ENCODE measurements at regions not wholly inside any gene's neighbourhood (a gene's known extent, or its start where the extent isn't known, plus 50 kb on each side); places are given as distances from the start of the nearest gene placed in this dataset.

DNA sequence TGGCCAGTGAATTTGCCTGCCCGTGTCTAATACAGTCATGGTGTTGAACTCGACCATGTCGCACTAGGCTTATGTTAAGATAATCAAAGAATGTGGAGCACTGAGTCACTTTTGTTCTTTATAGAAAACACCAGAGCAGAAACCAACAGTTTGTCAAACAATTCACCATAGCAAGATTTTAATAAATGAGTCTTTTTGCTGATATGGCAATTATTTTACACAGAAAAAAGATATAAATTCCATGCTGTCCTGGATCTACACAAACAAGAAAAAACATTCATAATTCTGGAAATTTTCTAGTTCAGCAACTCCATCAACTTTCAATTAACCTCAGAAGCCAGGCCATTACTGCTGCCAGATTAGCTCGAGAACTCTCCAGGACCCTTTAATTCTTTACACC, 208.9 kb downstream of the ZNF608 start:
- ATAC-seq (no peak), DNase-seq (no peak)
- Histone ChIP-seq H3K27ac (no peak overlapping the region), H3K27me3 (no peaks in the 10 kb centered on the region), H3K4me1 (no peaks in the 10 kb centered on the region), H3K4me3 (no peak overlapping the region), H3K36me3 (no peaks in the 10 kb centered on the region), H3K9me3 (no peaks in the 10 kb centered on the region)
- no peak for TF ChIP-seq POLR2A (IDR thresholded peaks at IDR 0.05)
- TF ChIP-seq, protein P1, sequence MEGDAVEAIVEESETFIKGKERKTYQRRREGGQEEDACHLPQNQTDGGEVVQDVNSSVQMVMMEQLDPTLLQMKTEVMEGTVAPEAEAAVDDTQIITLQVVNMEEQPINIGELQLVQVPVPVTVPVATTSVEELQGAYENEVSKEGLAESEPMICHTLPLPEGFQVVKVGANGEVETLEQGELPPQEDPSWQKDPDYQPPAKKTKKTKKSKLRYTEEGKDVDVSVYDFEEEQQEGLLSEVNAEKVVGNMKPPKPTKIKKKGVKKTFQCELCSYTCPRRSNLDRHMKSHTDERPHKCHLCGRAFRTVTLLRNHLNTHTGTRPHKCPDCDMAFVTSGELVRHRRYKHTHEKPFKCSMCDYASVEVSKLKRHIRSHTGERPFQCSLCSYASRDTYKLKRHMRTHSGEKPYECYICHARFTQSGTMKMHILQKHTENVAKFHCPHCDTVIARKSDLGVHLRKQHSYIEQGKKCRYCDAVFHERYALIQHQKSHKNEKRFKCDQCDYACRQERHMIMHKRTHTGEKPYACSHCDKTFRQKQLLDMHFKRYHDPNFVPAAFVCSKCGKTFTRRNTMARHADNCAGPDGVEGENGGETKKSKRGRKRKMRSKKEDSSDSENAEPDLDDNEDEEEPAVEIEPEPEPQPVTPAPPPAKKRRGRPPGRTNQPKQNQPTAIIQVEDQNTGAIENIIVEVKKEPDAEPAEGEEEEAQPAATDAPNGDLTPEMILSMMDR (IDR thresholded peaks at IDR 0.05): no peak
- intact Hi-C loops (cut with DNase I): no loop called here
- 91% methylated on average over 4 of the region's 4 CpGs for WGBS (ENCODE audit: insufficient coverage, low coverage, low lambda C conversion rate, missing lambda C conversion rate)

DNA sequence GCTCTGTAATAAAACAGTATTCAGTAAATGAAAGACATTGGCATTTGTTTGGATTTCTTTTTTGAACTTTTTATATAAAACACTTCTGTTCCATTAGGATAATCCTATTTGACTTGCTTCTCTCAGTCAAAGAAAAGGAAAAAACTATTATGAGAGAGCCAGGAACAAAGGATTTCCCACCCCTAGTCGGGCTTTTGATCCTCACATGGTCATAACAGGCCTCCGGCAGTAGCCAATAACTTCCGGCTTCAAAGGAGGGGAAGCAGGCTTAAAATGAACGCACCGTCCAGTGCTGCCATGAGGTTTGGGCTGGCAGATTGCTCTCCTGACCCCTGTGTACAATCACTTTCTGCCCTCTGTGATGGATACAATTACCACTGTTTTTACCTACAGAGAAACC, 209.3 kb downstream of the ZNF608 start:
- H3K9me3 ChIP-seq: no peaks in the 10 kb centered on the region

DNA sequence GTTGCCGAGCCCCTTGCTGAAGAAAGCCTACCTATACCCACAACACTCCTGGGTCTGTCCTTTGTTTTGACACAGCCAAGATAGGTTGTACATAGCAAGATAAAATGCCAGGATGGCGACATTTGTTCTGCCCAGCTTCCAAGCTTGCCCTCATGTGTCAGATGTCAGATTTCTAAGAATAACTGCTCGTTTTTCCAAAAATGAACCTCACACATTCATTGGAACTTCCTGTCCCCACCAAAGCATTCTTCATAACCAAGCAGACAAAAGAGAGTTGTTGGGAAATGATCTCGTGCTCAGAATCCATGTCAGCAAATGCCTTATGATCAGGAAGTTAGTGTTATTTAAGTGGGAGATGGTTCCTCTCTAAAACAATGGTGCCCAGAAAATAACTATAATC, 210.1 kb downstream of the ZNF608 start:
- intact Hi-C loops (cut with DNase I): no loop called here

More for the DNA sequence above, 209.3 kb downstream of the ZNF608 start:
- TF ChIP-seq POLR2A (IDR thresholded peaks at IDR 0.05): no peak
- TF ChIP-seq, protein P1 (IDR thresholded peaks at IDR 0.05): no peak
- H3K27ac ChIP-seq: no peak overlapping the region
- H3K36me3 ChIP-seq: no peaks in the 10 kb centered on the region
- intact Hi-C loops (cut with DNase I): no loop called here
- H3K4me1 ChIP-seq: no peaks in the 10 kb centered on the region
- ATAC-seq: no peak
- no peaks in the 10 kb centered on the region for H3K27me3 ChIP-seq
- no peak overlapping the region for H3K4me3 ChIP-seq
- no peak for DNase-seq
- WGBS (ENCODE audit: insufficient coverage, low coverage, low lambda C conversion rate, missing lambda C conversion rate): 64% methylated on average over 2 of the region's 5 CpGs

DNA sequence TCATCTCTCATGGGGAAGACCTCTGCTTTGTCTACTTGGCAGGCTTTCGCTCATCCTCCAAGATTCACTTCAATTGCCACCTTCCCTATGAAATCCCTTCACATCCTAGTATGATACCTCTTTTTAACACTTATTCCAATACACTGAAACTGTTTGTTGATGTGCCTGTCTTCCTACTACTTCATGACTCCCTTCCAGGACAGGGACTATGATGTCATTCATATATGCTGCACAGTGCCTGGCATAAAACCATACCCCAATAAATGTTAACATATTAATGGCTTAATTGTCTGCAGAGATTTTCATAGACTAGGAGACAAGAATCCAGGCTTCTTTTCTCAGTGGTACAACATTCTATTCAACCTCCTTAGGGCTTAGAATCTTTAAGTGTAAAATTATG, 215.5 kb downstream of the ZNF608 start:
- Histone ChIP-seq H3K4me3 (no peak overlapping the region), H3K4me1 (peaks cover 0 to 11% (median 0%) of the 10 kb centered on the region in 4 donors), H3K27me3 (no peaks in the 10 kb centered on the region), H3K27ac (no peak overlapping the region), H3K36me3 (no peaks in the 10 kb centered on the region), H3K9me3 (no peaks in the 10 kb centered on the region)
- 100% methylated on average over 1 of the region's 1 CpG for WGBS (ENCODE audit: insufficient coverage, low coverage, low lambda C conversion rate, missing lambda C conversion rate)
- ATAC-seq (no peak), DNase-seq (no peak)
- TF ChIP-seq, protein P1 (IDR thresholded peaks at IDR 0.05): no peak
- TF ChIP-seq POLR2A (IDR thresholded peaks at IDR 0.05): no peak
- intact Hi-C loops (cut with DNase I): no loop called here

More for the DNA sequence above, 210.1 kb downstream of the ZNF608 start:
- Histone ChIP-seq H3K27ac (no peak overlapping the region), H3K36me3 (no peaks in the 10 kb centered on the region), H3K9me3 (no peaks in the 10 kb centered on the region), H3K4me3 (no peak overlapping the region), H3K4me1 (no peaks in the 10 kb centered on the region), H3K27me3 (no peaks in the 10 kb centered on the region)
- DNase-seq (no peak), ATAC-seq (peak in 2 of 4 donors; percentile 33 to 50)
- TF ChIP-seq POLR2A (IDR thresholded peaks at IDR 0.05): no peak
- TF ChIP-seq, protein P1 (IDR thresholded peaks at IDR 0.05): no peak
- 57% methylated on average over 4 of the region's 4 CpGs for WGBS (ENCODE audit: insufficient coverage, low coverage, low lambda C conversion rate, missing lambda C conversion rate)

DNA sequence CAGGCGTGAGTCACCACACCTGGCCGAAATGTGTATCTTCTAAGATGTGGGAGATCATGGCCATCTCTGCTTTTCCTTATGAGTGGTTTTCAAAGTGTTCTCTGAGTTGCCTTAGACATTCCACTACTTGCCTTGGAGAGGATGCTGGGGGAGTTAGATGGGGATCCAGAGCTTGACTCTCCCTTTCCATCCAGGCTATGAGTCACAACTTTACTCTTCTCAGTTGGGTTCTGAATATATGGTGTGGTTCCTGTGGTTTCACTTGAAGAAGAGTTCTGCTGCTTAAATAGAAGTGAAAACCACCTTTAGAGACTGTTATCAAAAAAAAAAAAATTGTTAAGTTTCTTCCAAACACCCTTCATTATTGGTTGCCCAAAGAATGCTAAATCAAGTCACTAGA, 217.6 kb downstream of the ZNF608 start:
- Histone ChIP-seq H3K36me3 (no peaks in the 10 kb centered on the region), H3K4me1 (peaks cover 0 to 11% (median 0%) of the 10 kb centered on the region in 4 donors), H3K9me3 (no peaks in the 10 kb centered on the region), H3K4me3 (no peak overlapping the region), H3K27ac (no peak overlapping the region), H3K27me3 (no peaks in the 10 kb centered on the region)
- no peak for ATAC-seq
- WGBS (ENCODE audit: insufficient coverage, low coverage, low lambda C conversion rate, missing lambda C conversion rate): 79% methylated on average over 2 of the region's 2 CpGs
- no peak for TF ChIP-seq POLR2A (IDR thresholded peaks at IDR 0.05)
- TF ChIP-seq, protein P1 (IDR thresholded peaks at IDR 0.05): no peak
- DNase-seq: no peak
- intact Hi-C loops (cut with DNase I): no loop called here

Data from right lobe of liver (tissue), 6 donors.